Hindlimb muscle (tissue), 1 donor: ENCODE measurements at regions not wholly inside any gene's neighbourhood (a gene's known extent, or its start where the extent isn't known, plus 50 kb on each side); places are given as distances from the start of the nearest gene placed in this dataset.
"Not testable (repeated sequence)": the region's sequence is repeated elsewhere in the genome, so short reads cannot be mapped to it uniquely, and the experiment has no call there.

Source experiments
- DNase-seq: peaks from one replicate; pipeline ENCODE4 v3.0.0-alpha.2; 2013

GRCh38 chr5:42949348-42950115 is 90.6 kb downstream of the ANXA2R start:
- DNase-seq = peak; percentile 22

DNA sequence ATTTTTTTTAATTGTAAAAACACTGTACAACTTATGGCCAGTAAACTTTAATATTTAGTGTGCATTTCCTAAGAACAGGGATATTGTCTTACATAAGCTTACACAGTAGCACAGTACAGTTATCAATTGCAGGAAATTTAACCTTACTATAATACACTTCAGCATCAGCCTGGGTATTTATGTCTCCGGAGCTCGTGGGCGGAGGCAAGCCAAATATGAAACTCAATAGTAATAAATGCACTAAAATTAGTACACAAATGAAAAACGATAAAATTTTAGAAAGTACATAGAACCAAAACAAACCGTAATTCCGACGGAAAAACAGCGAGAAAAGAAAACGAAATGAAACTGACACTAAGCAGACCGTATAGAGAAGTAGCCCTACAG is 91.2 kb downstream of the ANXA2R start:
- DNase-seq = no peak

- no peak for DNase-seq
Measured at GRCh38 chr5:42944989-42945388, 95.1 kb downstream of the ANXA2R start.

GRCh38 chr5:42943931-42944631 is 96.0 kb downstream of the ANXA2R start:
- no peak for DNase-seq

- DNase-seq = no peak
Measured at GRCh38 chr5:42940853-42941252, 99.3 kb downstream of the ANXA2R start.

- not testable (repeated sequence) for DNase-seq
Measured at GRCh38 chr5:42932011-42932410, 108.1 kb downstream of the ANXA2R start.

- not testable (repeated sequence) for DNase-seq
Measured at GRCh38 chr5:42931451-42931850, 108.7 kb downstream of the ANXA2R start.

DNA sequence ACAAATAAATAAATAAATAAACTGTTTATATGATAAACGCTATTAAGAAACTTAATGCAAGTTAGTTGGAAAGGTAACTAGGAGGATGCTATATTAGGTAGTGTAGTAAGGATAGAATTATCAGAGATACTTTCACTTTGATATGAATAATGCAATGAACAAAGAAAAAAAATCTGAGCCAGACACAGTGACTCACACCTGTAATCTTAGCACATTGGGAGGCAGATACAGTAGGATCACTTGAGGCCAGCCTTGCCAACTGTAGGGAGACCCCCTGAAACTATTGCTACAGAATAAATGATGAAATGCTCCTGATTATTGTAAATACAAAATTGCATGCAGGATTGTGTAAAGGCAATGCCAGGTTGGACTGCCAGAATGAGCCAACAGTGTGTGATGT is 109.2 kb downstream of the ANXA2R start:
- no peak for DNase-seq

DNA sequence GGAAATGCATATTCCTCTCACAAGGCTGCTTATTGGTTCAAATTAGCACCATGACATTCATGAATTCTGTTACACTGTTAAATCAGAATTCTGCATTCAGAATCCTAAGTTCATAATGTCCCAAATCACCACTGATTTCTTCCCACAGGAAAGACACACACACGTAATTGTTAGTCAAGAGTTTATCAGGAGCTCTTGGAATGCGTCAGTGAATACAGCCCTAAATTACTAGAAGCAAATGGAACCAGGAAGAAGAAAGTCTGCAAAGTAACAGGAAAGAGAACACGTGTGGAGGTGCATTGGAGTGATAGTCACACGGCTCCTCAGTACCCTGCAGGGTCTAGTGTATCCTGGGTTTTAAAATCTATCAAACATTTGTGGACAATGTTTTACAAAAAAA is 110.2 kb downstream of the ANXA2R start:
- DNase-seq = no peak

- no peak for DNase-seq
Measured at GRCh38 chr5:42927730-42928129, 112.4 kb downstream of the ANXA2R start.

- no peak for DNase-seq
Measured at GRCh38 chr5:42924686-42925085, 113.0 kb upstream of the SELENOP start.

- DNase-seq = no peak
Measured at GRCh38 chr5:42924226-42924625, 112.5 kb upstream of the SELENOP start.

- no peak for DNase-seq
Measured at GRCh38 chr5:42923710-42924109, 112.0 kb upstream of the SELENOP start.

- DNase-seq = no peak
Measured at GRCh38 chr5:42919600-42919999, 107.9 kb upstream of the SELENOP start.

GRCh38 chr5:42915306-42915866 is 103.7 kb upstream of the SELENOP start:
- no peak for DNase-seq

- DNase-seq = no peak
Measured at GRCh38 chr5:42912184-42912798, 100.6 kb upstream of the SELENOP start.

GRCh38 chr5:42908509-42909488 is 97.1 kb upstream of the SELENOP start:
- peak; percentile 79 for DNase-seq

GRCh38 chr5:42908086-42908485 is 96.4 kb upstream of the SELENOP start:
- no peak for DNase-seq

DNA sequence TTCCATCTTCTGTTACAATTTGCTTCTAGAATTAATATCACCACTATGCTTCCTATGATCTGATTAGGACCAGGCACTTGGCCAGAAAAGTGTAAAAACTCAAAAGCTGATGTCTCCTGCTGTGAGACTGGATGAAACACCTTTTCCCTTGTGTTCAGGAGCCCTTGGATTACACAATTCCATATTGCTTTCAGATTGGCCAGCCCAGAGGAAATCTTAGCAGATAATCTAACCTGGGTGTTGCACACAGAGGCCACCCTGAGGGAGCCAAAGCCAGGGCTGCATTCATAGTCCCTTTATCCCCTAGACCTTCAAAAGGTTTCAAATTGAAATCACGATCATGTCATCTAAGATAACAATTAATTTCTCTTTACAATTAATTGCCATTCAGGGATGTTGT is 94.1 kb upstream of the SELENOP start:
- DNase-seq = no peak

DNA sequence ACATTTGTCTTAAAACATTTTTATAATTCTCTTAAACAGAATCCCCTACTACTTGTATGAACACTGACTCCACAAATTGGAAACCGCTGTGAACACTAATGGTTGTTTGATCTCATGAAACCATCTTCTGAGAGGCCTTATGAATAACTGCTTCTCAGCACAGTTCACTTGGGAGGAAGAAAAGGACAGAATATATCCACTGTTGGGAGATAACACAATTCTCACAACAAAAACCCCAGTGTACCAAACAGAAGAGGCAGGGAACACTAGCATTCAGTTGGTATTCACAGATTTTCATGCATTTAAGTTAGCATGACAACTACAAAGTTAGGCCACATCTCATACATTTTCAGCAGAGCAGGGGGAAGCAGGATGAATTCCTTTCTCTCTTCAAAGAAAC is 89.0 kb upstream of the SELENOP start:
- DNase-seq = no peak

- no peak for DNase-seq
Measured at GRCh38 chr5:42898760-42899159, 87.1 kb upstream of the SELENOP start.

DNA sequence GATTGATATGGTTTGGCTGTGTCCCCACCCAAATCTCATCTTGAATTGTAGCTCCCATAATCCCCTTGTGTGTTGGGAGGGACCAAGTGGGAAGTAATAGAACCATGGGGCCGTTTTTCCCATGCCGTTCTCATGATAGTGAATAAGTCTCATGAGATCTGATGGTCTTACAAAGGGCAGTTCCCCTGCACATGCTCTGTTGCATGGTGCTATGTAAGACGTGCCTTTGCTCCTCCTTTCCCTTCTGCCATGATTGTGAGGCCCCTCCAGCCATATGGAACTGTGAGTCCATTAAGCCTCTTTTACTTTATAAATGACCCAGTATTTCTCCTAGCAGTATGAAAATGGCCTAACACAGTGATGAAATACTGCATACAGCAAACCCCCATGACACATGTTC is 84.8 kb upstream of the SELENOP start:
- DNase-seq = no peak
